ENCODE measurements at regions not wholly inside any gene's neighbourhood (a gene's known extent, or its start where the extent isn't known, plus 50 kb on each side); places are given as distances from the start of the nearest gene placed in this dataset.

GRCh38 chr3:150275941-150276340 lies 132.2 kb upstream of the TSC22D2 start:
- TF ChIP-seq POLR2AphosphoS5 (IDR thresholded peaks at IDR 0.05) = no peak
- no peak for TF ChIP-seq CTCF (IDR thresholded peaks at IDR 0.05)
